ENCODE measurements at regions not wholly inside any gene's neighbourhood (a gene's known extent, or its start where the extent isn't known, plus 50 kb on each side); places are given as distances from the start of the nearest gene placed in this dataset.

DNA sequence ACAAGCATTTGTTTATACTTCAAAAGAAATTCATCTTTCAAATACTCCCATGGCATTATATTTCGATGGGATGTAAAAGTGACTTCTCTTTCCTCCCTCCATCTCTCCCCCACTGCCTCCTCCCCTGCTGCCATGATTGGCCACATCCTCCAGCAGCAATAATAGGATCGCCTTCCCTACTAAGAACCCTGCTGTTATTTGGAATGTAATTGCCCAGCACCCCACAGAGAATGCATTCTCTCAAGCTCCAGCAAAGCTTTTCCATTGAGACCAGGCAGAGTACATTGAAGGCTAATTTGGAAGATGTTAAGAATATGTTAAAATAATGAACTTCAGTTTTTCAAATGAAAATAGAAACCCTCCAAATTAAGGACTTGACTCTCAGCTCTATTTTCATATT is 375.4 kb upstream of the ACVR2A start:
- Histone ChIP-seq H3K4me3 (replicated peaks in 1 of 4; ENCODE audit: control extremely low read depth in 1 of 4, insufficient read depth in 1 of 4, low read depth in 3 of 4, low read length in 4 of 4) (no peak overlapping the region), H3K27me3 (ENCODE audit: control insufficient read depth, insufficient read depth, low read length) (no peaks in the 10 kb centered on the region), H4K20me1 (ENCODE audit: control insufficient read depth, extremely low read depth, insufficient read depth, low read length) (no peaks in the 10 kb centered on the region), H3K9me3 (ENCODE audit: control insufficient read depth, insufficient read depth, low read depth, low read length) (no peaks in the 10 kb centered on the region), H3K79me2 (ENCODE audit: control insufficient read depth, insufficient read depth, low read length) (no peaks in the 10 kb centered on the region), H3K4me2 (ENCODE audit: extremely low read depth, insufficient read depth, low read length) (no peak overlapping the region), H3K4me1 (ENCODE audit: control insufficient read depth, extremely low read depth, insufficient read depth, low read length) (no peaks in the 10 kb centered on the region), H3K36me3 (ENCODE audit: control insufficient read depth, insufficient read depth, low read length) (no peaks in the 10 kb centered on the region), H3K27ac (ENCODE audit: insufficient read depth, low read length) (no peak overlapping the region), H2AFZ (ENCODE audit: low read length) (no peak overlapping the region), H3K9ac (ENCODE audit: insufficient read depth, low read length) (no peak overlapping the region)
- DNase-seq (ENCODE audit: low read depth in 2 of 2) = no peak
- TF ChIP-seq, protein P1, sequence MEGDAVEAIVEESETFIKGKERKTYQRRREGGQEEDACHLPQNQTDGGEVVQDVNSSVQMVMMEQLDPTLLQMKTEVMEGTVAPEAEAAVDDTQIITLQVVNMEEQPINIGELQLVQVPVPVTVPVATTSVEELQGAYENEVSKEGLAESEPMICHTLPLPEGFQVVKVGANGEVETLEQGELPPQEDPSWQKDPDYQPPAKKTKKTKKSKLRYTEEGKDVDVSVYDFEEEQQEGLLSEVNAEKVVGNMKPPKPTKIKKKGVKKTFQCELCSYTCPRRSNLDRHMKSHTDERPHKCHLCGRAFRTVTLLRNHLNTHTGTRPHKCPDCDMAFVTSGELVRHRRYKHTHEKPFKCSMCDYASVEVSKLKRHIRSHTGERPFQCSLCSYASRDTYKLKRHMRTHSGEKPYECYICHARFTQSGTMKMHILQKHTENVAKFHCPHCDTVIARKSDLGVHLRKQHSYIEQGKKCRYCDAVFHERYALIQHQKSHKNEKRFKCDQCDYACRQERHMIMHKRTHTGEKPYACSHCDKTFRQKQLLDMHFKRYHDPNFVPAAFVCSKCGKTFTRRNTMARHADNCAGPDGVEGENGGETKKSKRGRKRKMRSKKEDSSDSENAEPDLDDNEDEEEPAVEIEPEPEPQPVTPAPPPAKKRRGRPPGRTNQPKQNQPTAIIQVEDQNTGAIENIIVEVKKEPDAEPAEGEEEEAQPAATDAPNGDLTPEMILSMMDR (conservative IDR thresholded peaks at IDR 0.05 in 1 of 2, IDR thresholded peaks at IDR 0.05 in 1 of 2; ENCODE audit: low read depth in 1 of 2, low read length in 2 of 2) = no peak
- TF ChIP-seq EZH2 (IDR thresholded peaks at IDR 0.05; ENCODE audit: low read length, missing control alignments) = no peak

DNA sequence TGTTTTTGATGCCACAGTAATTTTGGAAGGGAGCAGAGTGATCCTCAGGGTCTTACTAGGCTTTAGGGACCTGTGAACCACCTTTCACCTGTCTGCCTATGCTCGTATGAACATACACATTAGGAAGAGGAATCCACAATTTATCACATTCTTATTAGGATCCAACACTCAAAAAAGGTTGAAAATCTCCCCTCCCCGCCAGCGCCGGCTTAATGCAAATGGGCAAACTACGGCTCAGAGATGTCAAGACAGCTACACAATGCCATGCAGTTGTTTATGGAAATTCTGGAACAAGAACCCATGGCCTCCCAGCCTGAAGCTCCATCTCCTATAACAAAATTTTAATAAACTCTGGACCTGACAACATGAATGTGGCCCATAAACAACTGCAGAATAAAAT is 375.9 kb upstream of the ACVR2A start:
- no peak for DNase-seq (ENCODE audit: low read depth in 2 of 2)
- no peak overlapping the region for H3K9ac ChIP-seq (ENCODE audit: insufficient read depth, low read length)
- H4K20me1 ChIP-seq (ENCODE audit: control insufficient read depth, extremely low read depth, insufficient read depth, low read length) = no peaks in the 10 kb centered on the region
- H3K4me1 ChIP-seq (ENCODE audit: control insufficient read depth, extremely low read depth, insufficient read depth, low read length) = no peaks in the 10 kb centered on the region
- no peak overlapping the region for H2AFZ ChIP-seq (ENCODE audit: low read length)
- H3K9me3 ChIP-seq (ENCODE audit: control insufficient read depth, insufficient read depth, low read depth, low read length) = no peaks in the 10 kb centered on the region
- H3K27ac ChIP-seq (ENCODE audit: insufficient read depth, low read length) = no peak overlapping the region
- no peaks in the 10 kb centered on the region for H3K27me3 ChIP-seq (ENCODE audit: control insufficient read depth, insufficient read depth, low read length)
- no peaks in the 10 kb centered on the region for H3K79me2 ChIP-seq (ENCODE audit: control insufficient read depth, insufficient read depth, low read length)
- no peak overlapping the region for H3K4me2 ChIP-seq (ENCODE audit: extremely low read depth, insufficient read depth, low read length)
- H3K4me3 ChIP-seq (replicated peaks in 1 of 4; ENCODE audit: control extremely low read depth in 1 of 4, insufficient read depth in 1 of 4, low read depth in 3 of 4, low read length in 4 of 4) = no peak overlapping the region
- TF ChIP-seq EZH2 (IDR thresholded peaks at IDR 0.05; ENCODE audit: low read length, missing control alignments) = no peak
- TF ChIP-seq, protein P1 (conservative IDR thresholded peaks at IDR 0.05 in 1 of 2, IDR thresholded peaks at IDR 0.05 in 1 of 2; ENCODE audit: low read depth in 1 of 2, low read length in 2 of 2) = no peak
- H3K36me3 ChIP-seq (ENCODE audit: control insufficient read depth, insufficient read depth, low read length) = no peaks in the 10 kb centered on the region

DNA sequence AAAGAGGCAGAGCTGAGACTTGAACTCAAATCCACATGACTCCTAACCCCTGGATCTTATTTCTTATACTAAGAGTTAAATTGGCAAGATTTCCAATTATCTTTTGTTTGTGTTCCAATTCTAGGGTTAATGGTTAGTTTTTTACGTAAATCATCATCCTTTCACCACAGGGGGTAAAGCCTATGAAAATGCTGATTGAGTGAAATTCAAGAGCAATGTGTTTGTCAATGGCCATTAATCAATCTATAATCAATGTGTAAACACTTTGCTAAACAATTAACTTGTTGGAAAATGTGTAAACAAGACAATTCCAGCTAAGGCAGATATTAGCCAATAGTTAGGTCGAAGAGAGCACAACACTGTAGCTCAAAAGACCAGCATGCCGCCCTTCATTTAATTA is 376.5 kb upstream of the ACVR2A start:
- H3K4me1 ChIP-seq (ENCODE audit: control insufficient read depth, extremely low read depth, insufficient read depth, low read length) = no peaks in the 10 kb centered on the region
- H2AFZ ChIP-seq (ENCODE audit: low read length) = no peak overlapping the region
- H3K4me3 ChIP-seq (replicated peaks in 1 of 4; ENCODE audit: control extremely low read depth in 1 of 4, insufficient read depth in 1 of 4, low read depth in 3 of 4, low read length in 4 of 4) = no peak overlapping the region
- no peaks in the 10 kb centered on the region for H3K9me3 ChIP-seq (ENCODE audit: control insufficient read depth, insufficient read depth, low read depth, low read length)
- H3K36me3 ChIP-seq (ENCODE audit: control insufficient read depth, insufficient read depth, low read length) = no peaks in the 10 kb centered on the region
- no peak for TF ChIP-seq EZH2 (IDR thresholded peaks at IDR 0.05; ENCODE audit: low read length, missing control alignments)
- TF ChIP-seq, protein P1 (conservative IDR thresholded peaks at IDR 0.05 in 1 of 2, IDR thresholded peaks at IDR 0.05 in 1 of 2; ENCODE audit: low read depth in 1 of 2, low read length in 2 of 2) = no peak
- H4K20me1 ChIP-seq (ENCODE audit: control insufficient read depth, extremely low read depth, insufficient read depth, low read length) = no peaks in the 10 kb centered on the region
- no peak for DNase-seq (ENCODE audit: low read depth in 2 of 2)
- no peaks in the 10 kb centered on the region for H3K27me3 ChIP-seq (ENCODE audit: control insufficient read depth, insufficient read depth, low read length)
- no peak overlapping the region for H3K4me2 ChIP-seq (ENCODE audit: extremely low read depth, insufficient read depth, low read length)
- no peaks in the 10 kb centered on the region for H3K79me2 ChIP-seq (ENCODE audit: control insufficient read depth, insufficient read depth, low read length)
- H3K9ac ChIP-seq (ENCODE audit: insufficient read depth, low read length) = no peak overlapping the region
- H3K27ac ChIP-seq (ENCODE audit: insufficient read depth, low read length) = no peak overlapping the region

Measured in fibroblast of lung (primary cell).